HUES6 (cell line): ENCODE measurements at regions not wholly inside any gene's neighbourhood (a gene's known extent, or its start where the extent isn't known, plus 50 kb on each side); places are given as distances from the start of the nearest gene placed in this dataset.
"Not testable (repeated sequence)": the region's sequence is repeated elsewhere in the genome, so short reads cannot be mapped to it uniquely, and the experiment has no call there.

Source experiments
- H3K27ac ChIP-seq: 2 replicates; pipeline ENCODE4 v1.7.0; 2013; ENCODE audit warnings: low read depth, mild to moderate bottlenecking, low read length, inconsistent platforms
- H3K27me3 ChIP-seq: 2 replicates; pipeline ENCODE4 v1.6.1; 2013; ENCODE audit warnings: low read length; ENCODE audit not compliant: control insufficient read depth, insufficient read depth
- H3K36me3 ChIP-seq: 2 replicates; pipeline ENCODE4 v1.6.1; 2013; ENCODE audit warnings: low read length; ENCODE audit not compliant: control insufficient read depth, insufficient read depth
- H3K4me1 ChIP-seq: 2 replicates; pipeline ENCODE4 v1.6.1; 2013; ENCODE audit warnings: low read length; ENCODE audit not compliant: control insufficient read depth, insufficient read depth
- H3K4me3 ChIP-seq: 2 replicates; pipeline ENCODE4 v1.5.1; 2013; ENCODE audit warnings: low read depth, low read length
- H3K9ac ChIP-seq: one replicate; pipeline ENCODE4 v1.6.1; 2013; ENCODE audit warnings: mild to moderate bottlenecking, low read length
- H3K9me3 ChIP-seq: 2 replicates; pipeline ENCODE4 v1.6.1; 2013; ENCODE audit warnings: low read depth, low read length; ENCODE audit not compliant: control insufficient read depth, insufficient read depth

DNA sequence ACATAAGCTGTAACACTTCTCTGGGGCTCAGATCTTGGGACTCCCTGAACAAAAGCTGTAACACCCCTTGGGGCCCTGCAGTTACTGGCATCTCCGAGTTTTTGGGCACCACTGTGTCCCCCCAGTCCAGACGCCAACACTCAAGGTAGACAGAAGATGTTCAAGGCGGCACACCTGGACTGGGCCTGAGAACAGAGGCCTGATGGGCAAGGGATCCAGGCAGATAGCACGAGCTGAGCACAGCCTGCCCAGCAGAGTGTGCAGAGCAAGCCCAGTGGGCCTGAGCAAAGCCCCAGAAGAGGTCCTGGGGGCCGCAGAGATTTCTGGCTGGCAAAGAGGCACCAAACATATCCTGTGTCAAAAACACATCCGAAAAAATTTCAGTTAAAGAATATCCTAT, 1163.3 kb upstream of the PRR20A start:
- no peak overlapping the region for H3K9ac ChIP-seq
- H3K27me3 ChIP-seq: no peaks in the 10 kb centered on the region
- no peaks in the 10 kb centered on the region for H3K4me1 ChIP-seq
- H3K36me3 ChIP-seq: no peaks in the 10 kb centered on the region
- no peak overlapping the region for H3K4me3 ChIP-seq
- peaks cover 13% of the 10 kb centered on the region for H3K9me3 ChIP-seq
- no peak overlapping the region for H3K27ac ChIP-seq

- Histone ChIP-seq H3K9me3 (peaks cover 13% of the 10 kb centered on the region), H3K27me3 (no peaks in the 10 kb centered on the region), H3K4me3 (no peak overlapping the region), H3K27ac (no peak overlapping the region), H3K4me1 (no peaks in the 10 kb centered on the region), H3K36me3 (no peaks in the 10 kb centered on the region), H3K9ac (no peak overlapping the region)
Measured at GRCh38 chr13:55981381-55981780, 1159.3 kb upstream of the PRR20A start.

- H3K9me3 ChIP-seq, H3K4me1 ChIP-seq, H3K4me3 ChIP-seq, H3K9ac ChIP-seq, H3K27me3 ChIP-seq, H3K27ac ChIP-seq, H3K36me3 ChIP-seq: not testable (repeated sequence)
Measured at GRCh38 chr13:55984026-55984425, 1156.7 kb upstream of the PRR20A start.

DNA sequence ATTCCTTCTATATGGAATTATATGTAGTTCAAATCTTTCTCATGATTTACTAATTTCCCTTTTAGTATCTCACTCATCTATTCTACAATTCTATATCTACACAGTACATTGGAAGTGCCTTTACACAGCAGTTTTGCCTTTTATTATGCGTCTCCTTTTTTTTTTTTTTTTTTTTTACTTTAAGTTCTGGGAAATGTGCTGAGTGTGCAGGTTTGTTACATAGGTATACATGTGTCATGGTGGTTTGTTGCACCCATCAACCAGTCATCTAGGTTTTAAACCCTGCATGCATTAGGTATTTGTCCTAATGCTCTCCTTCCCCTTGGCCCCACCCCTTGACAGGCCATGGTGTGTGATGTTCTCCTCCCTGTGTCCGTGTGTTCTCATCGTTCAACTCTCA, 1150.1 kb upstream of the PRR20A start:
- Histone ChIP-seq H3K9ac (no peak overlapping the region), H3K4me3 (no peak overlapping the region), H3K27ac (no peak overlapping the region), H3K4me1 (no peaks in the 10 kb centered on the region), H3K9me3 (no peaks in the 10 kb centered on the region), H3K36me3 (no peaks in the 10 kb centered on the region), H3K27me3 (no peaks in the 10 kb centered on the region)

DNA sequence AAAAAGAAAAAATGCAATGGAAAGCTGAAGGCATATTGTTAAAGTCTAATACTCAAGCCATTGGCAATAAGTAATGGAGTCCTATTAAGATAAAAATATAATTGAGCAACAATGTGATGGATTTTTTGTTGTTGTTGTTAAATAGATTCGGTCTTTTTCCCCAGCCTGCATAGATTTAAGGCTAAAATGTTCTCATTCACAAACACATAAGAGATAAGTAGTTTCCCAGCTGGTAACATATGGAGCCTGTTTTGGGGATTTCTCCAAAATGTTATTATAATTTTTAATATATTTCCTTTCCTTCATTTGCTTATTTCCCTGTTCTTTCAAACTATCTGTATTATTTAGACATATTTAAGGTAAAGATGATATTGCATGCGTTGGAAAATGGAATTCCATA, 1149.1 kb upstream of the PRR20A start:
- Histone ChIP-seq H3K36me3 (no peaks in the 10 kb centered on the region), H3K9me3 (no peaks in the 10 kb centered on the region), H3K4me3 (no peak overlapping the region), H3K9ac (no peak overlapping the region), H3K4me1 (no peaks in the 10 kb centered on the region), H3K27ac (no peak overlapping the region), H3K27me3 (no peaks in the 10 kb centered on the region)

- Histone ChIP-seq H3K36me3 (no peaks in the 10 kb centered on the region), H3K9me3 (no peaks in the 10 kb centered on the region), H3K27me3 (no peaks in the 10 kb centered on the region), H3K4me3 (no peak overlapping the region), H3K9ac (no peak overlapping the region), H3K4me1 (no peaks in the 10 kb centered on the region), H3K27ac (no peak overlapping the region)
Measured at GRCh38 chr13:55992145-55992544, 1148.6 kb upstream of the PRR20A start.

DNA sequence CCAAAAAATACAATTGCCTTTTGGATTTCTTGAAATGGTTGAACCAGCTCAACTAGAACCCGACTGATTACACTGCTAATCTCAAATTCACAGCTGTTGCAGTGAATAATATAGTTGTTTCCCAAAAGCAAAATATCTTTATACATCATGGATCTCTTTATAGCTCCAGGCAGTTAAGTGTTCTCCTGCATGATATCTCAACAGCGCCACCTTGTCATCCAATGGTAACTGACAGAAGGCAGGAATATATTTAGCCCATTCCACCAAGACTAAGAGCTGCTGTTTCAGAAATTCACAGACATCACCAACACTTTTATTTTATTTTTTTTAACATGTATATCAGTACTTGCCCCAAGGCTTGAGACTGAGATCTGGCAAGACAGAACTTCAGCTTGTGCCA, 1141.0 kb upstream of the PRR20A start:
- H3K27me3 ChIP-seq: no peaks in the 10 kb centered on the region
- peaks cover 4% of the 10 kb centered on the region; the same call in 1 of the 2 replicates for H3K4me1 ChIP-seq
- no peak overlapping the region for H3K9ac ChIP-seq
- peaks cover 24% of the 10 kb centered on the region for H3K9me3 ChIP-seq
- no peak overlapping the region for H3K27ac ChIP-seq
- H3K36me3 ChIP-seq: no peaks in the 10 kb centered on the region
- no peak overlapping the region for H3K4me3 ChIP-seq

GRCh38 chr13:56009418-56009817, 1131.3 kb upstream of the PRR20A start:
- H3K27me3 ChIP-seq: no peaks in the 10 kb centered on the region
- no peaks in the 10 kb centered on the region; the same call in 1 of the 2 replicates for H3K4me1 ChIP-seq
- 0 out of 2 replicates have a peak, but pooled peaks cover under 1% of the 10 kb centered on the region for H3K9me3 ChIP-seq
- no peaks in the 10 kb centered on the region for H3K36me3 ChIP-seq
- H3K9ac ChIP-seq: no peak overlapping the region
- no peak overlapping the region for H3K4me3 ChIP-seq
- H3K27ac ChIP-seq: no peak overlapping the region

GRCh38 chr13:56012644-56013043, 1128.1 kb upstream of the PRR20A start:
- Histone ChIP-seq H3K4me3 (no peak overlapping the region), H3K9ac (no peak overlapping the region), H3K36me3 (no peaks in the 10 kb centered on the region), H3K27ac (no peak overlapping the region), H3K27me3 (no peaks in the 10 kb centered on the region), H3K4me1 (peaks cover 14% of the 10 kb centered on the region), H3K9me3 (no peaks in the 10 kb centered on the region)

GRCh38 chr13:56015919-56016318, 1124.8 kb upstream of the PRR20A start:
- Histone ChIP-seq H3K4me3 (no peak overlapping the region), H3K9me3 (no peaks in the 10 kb centered on the region), H3K27ac (no peak overlapping the region), H3K27me3 (no peaks in the 10 kb centered on the region), H3K36me3 (no peaks in the 10 kb centered on the region), H3K9ac (no peak overlapping the region), H3K4me1 (peaks cover 14% of the 10 kb centered on the region)

DNA sequence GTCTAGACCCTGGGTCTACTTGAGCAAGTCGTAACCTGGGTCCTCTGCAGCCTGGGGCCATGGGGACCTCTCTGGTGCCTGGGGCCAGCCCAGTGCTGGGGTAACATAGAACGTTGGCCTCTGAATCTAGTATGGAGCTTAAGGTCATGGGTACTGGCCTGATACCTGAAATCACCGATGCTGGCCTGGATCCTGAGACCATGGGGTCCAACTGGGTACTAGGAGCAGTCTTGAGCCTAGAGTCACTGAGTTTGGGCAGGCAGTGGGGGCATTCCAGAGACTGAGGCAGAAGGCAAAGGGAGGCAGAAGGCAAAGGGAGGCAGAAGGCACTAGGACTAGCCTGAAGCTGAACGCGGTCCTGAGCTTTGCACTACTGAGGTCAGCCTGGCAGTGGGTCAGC, 1121.1 kb upstream of the PRR20A start:
- H3K4me3 ChIP-seq: no peak overlapping the region
- H3K27me3 ChIP-seq: no peaks in the 10 kb centered on the region
- H3K9ac ChIP-seq: no peak overlapping the region
- H3K9me3 ChIP-seq: no peaks in the 10 kb centered on the region
- no peak overlapping the region for H3K27ac ChIP-seq
- no peaks in the 10 kb centered on the region for H3K36me3 ChIP-seq
- H3K4me1 ChIP-seq: peaks cover 12% of the 10 kb centered on the region

GRCh38 chr13:56020425-56020824, 1120.3 kb upstream of the PRR20A start:
- H3K9ac ChIP-seq: no peak overlapping the region
- no peaks in the 10 kb centered on the region for H3K27me3 ChIP-seq
- H3K27ac ChIP-seq: no peak overlapping the region
- H3K4me3 ChIP-seq: no peak overlapping the region
- H3K9me3 ChIP-seq: no peaks in the 10 kb centered on the region
- H3K4me1 ChIP-seq: peaks cover 10% of the 10 kb centered on the region
- H3K36me3 ChIP-seq: no peaks in the 10 kb centered on the region
